ENCODE measurements at regions not wholly inside any gene's neighbourhood (a gene's known extent, or its start where the extent isn't known, plus 50 kb on each side); places are given as distances from the start of the nearest gene placed in this dataset.

DNA sequence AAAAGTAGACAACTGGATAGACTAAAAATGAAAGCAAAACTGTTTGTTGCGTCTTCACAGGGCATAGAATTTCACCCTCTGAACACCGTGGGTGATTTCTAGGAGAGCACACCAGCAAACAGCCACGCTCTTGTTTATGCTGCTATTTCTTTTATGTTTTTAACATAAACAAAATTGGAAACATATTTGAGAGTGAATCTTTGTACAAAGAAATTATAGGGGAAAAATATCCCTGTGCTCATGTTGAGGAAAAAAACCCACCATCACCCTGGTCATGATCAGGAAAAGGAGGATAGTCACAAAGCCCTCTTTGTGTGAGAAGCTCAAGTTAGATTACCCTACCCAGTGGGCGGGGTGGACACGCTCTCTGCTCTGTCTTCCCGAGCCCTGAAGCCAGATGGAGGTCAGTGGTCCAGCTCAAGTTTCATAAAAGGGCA lies 313.3 kb downstream of the SATB1 start:
- H3K4me3 ChIP-seq (ENCODE audit: extremely low read depth, insufficient read depth, low read length, poor library complexity, severe bottlenecking), result no peak overlapping the region
- 83 to 96% methylated on average over 1 to 4 of the region's 6 CpGs for WGBS, 2 experiments (ENCODE audit: insufficient coverage in 2 of 2)
- no peak overlapping the region for H3K27ac ChIP-seq (ENCODE audit: low read depth, low read length, severe bottlenecking)
- no peaks in the 10 kb centered on the region for H3K9me3 ChIP-seq (ENCODE audit: control insufficient read depth, low read length)
- H3K36me3 ChIP-seq (ENCODE audit: control insufficient read depth, insufficient read depth, low read length), result no peaks in the 10 kb centered on the region
- H3K4me1 ChIP-seq (ENCODE audit: control insufficient read depth, insufficient read depth, low read length, poor library complexity, severe bottlenecking), result no peaks in the 10 kb centered on the region

GRCh38 chr3:18103591-18103990 lies 321.5 kb downstream of the SATB1 start:
- H3K27ac ChIP-seq (ENCODE audit: low read depth, low read length, severe bottlenecking), result no peak overlapping the region
- WGBS, 2 experiments (ENCODE audit: insufficient coverage in 2 of 2), result 55% methylated on average over 2 of the region's 3 CpGs; no CpG with 5 or more reads in 1 of the 2 experiments

DNA sequence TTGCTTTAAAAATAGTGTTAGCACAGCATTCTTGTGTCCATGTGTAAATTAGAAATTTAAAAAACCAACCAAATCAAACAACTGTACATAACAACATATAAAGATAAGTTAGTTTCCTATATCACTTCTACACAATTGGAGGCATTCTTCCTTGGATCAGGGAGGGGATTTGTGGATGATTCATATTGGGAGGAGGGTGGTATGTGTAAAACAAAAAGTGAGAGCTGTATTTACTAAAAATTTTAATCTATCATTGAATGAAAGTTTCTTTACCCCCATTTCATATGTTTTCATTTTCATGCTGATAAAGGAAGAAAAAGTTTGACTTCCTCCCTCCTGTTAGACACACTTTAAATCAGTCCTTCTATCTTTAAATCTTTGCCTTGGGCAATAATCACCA lies 325.0 kb downstream of the SATB1 start:
- no peak overlapping the region for H3K4me3 ChIP-seq (ENCODE audit: extremely low read depth, insufficient read depth, low read length, poor library complexity, severe bottlenecking)
- no peaks in the 10 kb centered on the region for H3K36me3 ChIP-seq (ENCODE audit: control insufficient read depth, insufficient read depth, low read length)
- H3K27ac ChIP-seq (ENCODE audit: low read depth, low read length, severe bottlenecking), result no peak overlapping the region
- peaks cover 14% of the 10 kb centered on the region for H3K9me3 ChIP-seq (ENCODE audit: control insufficient read depth, low read length)
- peaks cover 13% of the 10 kb centered on the region for H3K4me1 ChIP-seq (ENCODE audit: control insufficient read depth, insufficient read depth, low read length, poor library complexity, severe bottlenecking)

More at GRCh38 chr3:18103591-18103990, 321.5 kb downstream of the SATB1 start:
- no peak overlapping the region for H3K4me3 ChIP-seq (ENCODE audit: extremely low read depth, insufficient read depth, low read length, poor library complexity, severe bottlenecking)
- H3K9me3 ChIP-seq (ENCODE audit: control insufficient read depth, low read length), result no peaks in the 10 kb centered on the region
- no peaks in the 10 kb centered on the region for H3K36me3 ChIP-seq (ENCODE audit: control insufficient read depth, insufficient read depth, low read length)
- H3K4me1 ChIP-seq (ENCODE audit: control insufficient read depth, insufficient read depth, low read length, poor library complexity, severe bottlenecking), result peaks cover 13% of the 10 kb centered on the region

DNA sequence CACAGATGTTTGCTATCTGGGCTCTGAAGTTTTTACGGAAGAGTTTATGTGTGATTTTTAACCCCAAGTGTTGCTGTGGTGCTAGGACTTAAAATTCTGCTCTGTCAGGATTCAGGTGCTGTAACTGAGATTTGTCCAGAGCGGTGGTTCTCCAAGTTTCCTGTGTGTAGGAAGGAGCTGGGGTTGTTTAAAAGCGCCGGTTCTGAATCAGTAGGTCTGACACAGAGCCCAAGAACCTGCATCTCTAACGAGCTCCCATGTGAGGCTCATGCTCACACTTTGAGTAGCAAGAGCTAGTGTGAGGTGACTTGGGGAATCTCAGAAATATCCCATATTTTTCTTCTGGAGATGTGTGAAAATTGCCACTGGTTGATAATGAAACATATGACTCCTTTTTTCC lies 325.5 kb downstream of the SATB1 start:
- 93% methylated on average over 4 to 5 of the region's 5 CpGs for WGBS, 2 experiments (ENCODE audit: insufficient coverage in 2 of 2)
- Histone ChIP-seq H3K36me3 (ENCODE audit: control insufficient read depth, insufficient read depth, low read length) (no peaks in the 10 kb centered on the region), H3K9me3 (ENCODE audit: control insufficient read depth, low read length) (peaks cover 14% of the 10 kb centered on the region), H3K4me3 (ENCODE audit: extremely low read depth, insufficient read depth, low read length, poor library complexity, severe bottlenecking) (no peak overlapping the region), H3K4me1 (ENCODE audit: control insufficient read depth, insufficient read depth, low read length, poor library complexity, severe bottlenecking) (peaks cover 13% of the 10 kb centered on the region), H3K27ac (ENCODE audit: low read depth, low read length, severe bottlenecking) (peak overlapping the region; percentile 16)

- Histone ChIP-seq H3K27ac (ENCODE audit: low read depth, low read length, severe bottlenecking) (peak overlapping the region; percentile 17), H3K36me3 (ENCODE audit: control insufficient read depth, insufficient read depth, low read length) (no peaks in the 10 kb centered on the region), H3K4me1 (ENCODE audit: control insufficient read depth, insufficient read depth, low read length, poor library complexity, severe bottlenecking) (peaks cover 13% of the 10 kb centered on the region), H3K4me3 (ENCODE audit: extremely low read depth, insufficient read depth, low read length, poor library complexity, severe bottlenecking) (no peak overlapping the region), H3K9me3 (ENCODE audit: control insufficient read depth, low read length) (peaks cover 14% of the 10 kb centered on the region)
- WGBS, 2 experiments (ENCODE audit: insufficient coverage in 2 of 2), result 72 to 80% methylated on average over 6 of the region's 6 CpGs
Observed at GRCh38 chr3:18098960-18099587, 326.1 kb downstream of the SATB1 start.

GRCh38 chr3:18097989-18098388 lies 327.1 kb downstream of the SATB1 start:
- Histone ChIP-seq H3K9me3 (ENCODE audit: control insufficient read depth, low read length) (peaks cover 14% of the 10 kb centered on the region), H3K4me3 (ENCODE audit: extremely low read depth, insufficient read depth, low read length, poor library complexity, severe bottlenecking) (no peak overlapping the region), H3K27ac (ENCODE audit: low read depth, low read length, severe bottlenecking) (no peak overlapping the region), H3K4me1 (ENCODE audit: control insufficient read depth, insufficient read depth, low read length, poor library complexity, severe bottlenecking) (peaks cover 13% of the 10 kb centered on the region), H3K36me3 (ENCODE audit: control insufficient read depth, insufficient read depth, low read length) (no peaks in the 10 kb centered on the region)
- WGBS, 2 experiments (ENCODE audit: insufficient coverage in 2 of 2), result no CpG with 5 or more reads among the region's 3 CpGs

- Histone ChIP-seq H3K9me3 (ENCODE audit: control insufficient read depth, low read length) (peaks cover 14% of the 10 kb centered on the region), H3K27ac (ENCODE audit: low read depth, low read length, severe bottlenecking) (no peak overlapping the region), H3K4me1 (ENCODE audit: control insufficient read depth, insufficient read depth, low read length, poor library complexity, severe bottlenecking) (peaks cover 13% of the 10 kb centered on the region), H3K4me3 (ENCODE audit: extremely low read depth, insufficient read depth, low read length, poor library complexity, severe bottlenecking) (no peak overlapping the region), H3K36me3 (ENCODE audit: control insufficient read depth, insufficient read depth, low read length) (no peaks in the 10 kb centered on the region)
- WGBS, 2 experiments (ENCODE audit: insufficient coverage in 2 of 2), result 80 to 86% methylated on average over 2 to 3 of the region's 3 CpGs
Observed at GRCh38 chr3:18097473-18097872, 327.7 kb downstream of the SATB1 start.

GRCh38 chr3:18092726-18093125 lies 332.4 kb downstream of the SATB1 start:
- Histone ChIP-seq H3K4me1 (ENCODE audit: control insufficient read depth, insufficient read depth, low read length, poor library complexity, severe bottlenecking) (no peaks in the 10 kb centered on the region), H3K9me3 (ENCODE audit: control insufficient read depth, low read length) (peaks cover 14% of the 10 kb centered on the region), H3K27ac (ENCODE audit: low read depth, low read length, severe bottlenecking) (no peak overlapping the region), H3K36me3 (ENCODE audit: control insufficient read depth, insufficient read depth, low read length) (no peaks in the 10 kb centered on the region), H3K4me3 (ENCODE audit: extremely low read depth, insufficient read depth, low read length, poor library complexity, severe bottlenecking) (no peak overlapping the region)
- WGBS, 2 experiments (ENCODE audit: insufficient coverage in 2 of 2), result 91 to 94% methylated on average over 4 to 5 of the region's 5 CpGs

DNA sequence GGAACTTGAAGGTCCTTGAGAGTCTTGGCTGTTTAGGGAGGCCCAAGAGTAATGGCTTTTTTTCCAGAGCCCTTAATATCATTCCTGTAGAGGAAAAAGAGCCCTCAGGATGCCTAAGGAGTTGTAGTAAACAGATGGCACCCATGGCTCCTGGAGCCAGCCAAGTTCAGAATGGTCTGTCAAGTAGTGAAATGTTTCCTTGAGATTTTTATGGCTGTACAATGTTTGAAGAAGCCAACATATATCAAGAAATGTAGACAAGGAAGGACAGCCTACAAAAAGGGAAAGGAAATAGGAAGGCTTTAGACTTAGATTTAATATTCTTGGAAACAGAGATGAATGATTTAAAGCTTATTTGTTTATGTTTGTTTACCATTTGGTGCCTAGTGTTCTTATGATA lies 334.8 kb downstream of the SATB1 start:
- Histone ChIP-seq H3K36me3 (ENCODE audit: control insufficient read depth, insufficient read depth, low read length) (no peaks in the 10 kb centered on the region), H3K9me3 (ENCODE audit: control insufficient read depth, low read length) (no peaks in the 10 kb centered on the region), H3K4me3 (ENCODE audit: extremely low read depth, insufficient read depth, low read length, poor library complexity, severe bottlenecking) (no peak overlapping the region), H3K27ac (ENCODE audit: low read depth, low read length, severe bottlenecking) (no peak overlapping the region), H3K4me1 (ENCODE audit: control insufficient read depth, insufficient read depth, low read length, poor library complexity, severe bottlenecking) (no peaks in the 10 kb centered on the region)

DNA sequence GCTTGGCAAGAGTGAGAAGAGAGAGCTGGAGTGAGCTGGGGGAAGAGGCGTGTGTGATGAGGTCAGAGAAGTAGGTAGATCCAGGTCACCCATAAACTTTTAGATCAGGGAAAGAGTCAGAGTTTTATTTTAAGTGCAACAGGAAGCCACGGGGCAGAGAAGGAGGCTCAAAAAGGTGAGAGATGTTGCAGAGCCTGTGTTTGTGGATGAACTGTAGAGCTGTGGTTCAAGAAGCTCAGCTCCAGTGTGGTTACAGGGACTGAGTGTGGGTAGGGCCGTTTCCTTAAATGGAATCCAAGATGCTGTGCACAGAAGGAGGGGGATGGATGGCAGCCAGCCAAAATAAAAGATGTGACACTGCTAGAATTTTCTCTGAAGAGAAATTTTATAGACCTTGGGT lies 337.2 kb downstream of the SATB1 start:
- no peak overlapping the region for H3K27ac ChIP-seq (ENCODE audit: low read depth, low read length, severe bottlenecking)
- no peak overlapping the region for H3K4me3 ChIP-seq (ENCODE audit: extremely low read depth, insufficient read depth, low read length, poor library complexity, severe bottlenecking)
- H3K36me3 ChIP-seq (ENCODE audit: control insufficient read depth, insufficient read depth, low read length), result no peaks in the 10 kb centered on the region
- WGBS, 2 experiments (ENCODE audit: insufficient coverage in 2 of 2), result 78 to 81% methylated on average over 2 to 3 of the region's 3 CpGs
- no peaks in the 10 kb centered on the region for H3K4me1 ChIP-seq (ENCODE audit: control insufficient read depth, insufficient read depth, low read length, poor library complexity, severe bottlenecking)
- no peaks in the 10 kb centered on the region for H3K9me3 ChIP-seq (ENCODE audit: control insufficient read depth, low read length)

DNA sequence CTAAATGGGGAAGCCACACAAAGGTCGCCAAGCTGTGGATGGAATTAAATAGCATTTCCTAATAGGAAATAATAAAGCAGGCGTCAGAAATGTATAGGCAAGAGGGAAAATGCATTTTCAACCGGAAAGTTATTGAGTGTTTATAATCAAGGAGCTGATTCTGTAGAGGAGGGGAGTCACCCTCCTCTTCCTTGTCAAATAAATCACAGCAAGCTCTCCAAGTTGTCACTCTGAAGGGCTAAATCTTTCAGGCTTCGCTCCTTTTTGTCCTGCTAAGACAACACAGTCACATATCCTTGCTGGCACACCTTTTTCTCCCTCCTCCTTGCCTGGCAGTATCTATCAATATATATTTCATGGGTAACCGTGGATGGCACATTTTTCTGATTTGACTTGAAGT lies 338.4 kb downstream of the SATB1 start:
- H3K4me1 ChIP-seq (ENCODE audit: control insufficient read depth, insufficient read depth, low read length, poor library complexity, severe bottlenecking), result no peaks in the 10 kb centered on the region
- H3K9me3 ChIP-seq (ENCODE audit: control insufficient read depth, low read length), result no peaks in the 10 kb centered on the region
- H3K4me3 ChIP-seq (ENCODE audit: extremely low read depth, insufficient read depth, low read length, poor library complexity, severe bottlenecking), result no peak overlapping the region
- WGBS, 2 experiments (ENCODE audit: insufficient coverage in 2 of 2), result 98 to 100% methylated on average over 1 to 4 of the region's 5 CpGs
- no peak overlapping the region for H3K27ac ChIP-seq (ENCODE audit: low read depth, low read length, severe bottlenecking)
- H3K36me3 ChIP-seq (ENCODE audit: control insufficient read depth, insufficient read depth, low read length), result no peaks in the 10 kb centered on the region

Measured in mesodermal cell (in vitro differentiated cells).